ENCODE measurements at regions not wholly inside any gene's neighbourhood (a gene's known extent, or its start where the extent isn't known, plus 50 kb on each side); places are given as distances from the start of the nearest gene placed in this dataset.

GRCh38 chr15:87089551-87089950 is 1009.9 kb downstream of the AGBL1 start:
- Histone ChIP-seq H3K27ac (ENCODE audit: low read depth, low read length) (no peak overlapping the region), H3K9ac (ENCODE audit: extremely low read depth, low read length, poor library complexity, severe bottlenecking) (no peak overlapping the region), H3K4me1 (ENCODE audit: control insufficient read depth, insufficient read depth, low read length) (no peaks in the 10 kb centered on the region), H3K9me3 (ENCODE audit: control insufficient read depth, low read length) (no peaks in the 10 kb centered on the region), H3K36me3 (ENCODE audit: control insufficient read depth, insufficient read depth, low read length) (no peaks in the 10 kb centered on the region), H3K4me3 (ENCODE audit: low read length) (no peak overlapping the region), H3K27me3 (ENCODE audit: control insufficient read depth, insufficient read depth, low read length, poor library complexity, severe bottlenecking) (no peaks in the 10 kb centered on the region)
- 92 to 100% methylated on average over 2 of the region's 2 CpGs for WGBS, 2 experiments (ENCODE audit: insufficient coverage in 1 of 2, insufficient read length in 1 of 2)
- no peaks in the 10 kb centered on the region for H3K9me3 Mint-ChIP-seq
- no peaks in the 10 kb centered on the region for H3K36me3 Mint-ChIP-seq (ENCODE audit: low read depth)
- TF ChIP-seq CTCF (conservative IDR thresholded peaks at IDR 0.05): no peak
- H3K27ac Mint-ChIP-seq: no peak overlapping the region
- H3K27me3 Mint-ChIP-seq (ENCODE audit: insufficient read depth): no peaks in the 10 kb centered on the region
- H3K4me1 Mint-ChIP-seq: no peaks in the 10 kb centered on the region
- no peak overlapping the region for H3K4me3 Mint-ChIP-seq
- DNase-seq: no peak

GRCh38 chr15:87083201-87083600 is 1003.5 kb downstream of the AGBL1 start:
- no peaks in the 10 kb centered on the region for H3K36me3 ChIP-seq (ENCODE audit: control insufficient read depth, insufficient read depth, low read length)
- H3K27ac Mint-ChIP-seq: no peak overlapping the region
- no peaks in the 10 kb centered on the region for H3K27me3 ChIP-seq (ENCODE audit: control insufficient read depth, insufficient read depth, low read length, poor library complexity, severe bottlenecking)
- H3K9me3 ChIP-seq (ENCODE audit: control insufficient read depth, low read length): no peaks in the 10 kb centered on the region
- no peak for DNase-seq
- no peak for TF ChIP-seq CTCF (conservative IDR thresholded peaks at IDR 0.05)
- H3K9me3 Mint-ChIP-seq: no peaks in the 10 kb centered on the region
- no peak overlapping the region for H3K4me3 Mint-ChIP-seq
- WGBS, 2 experiments (ENCODE audit: insufficient coverage in 1 of 2, insufficient read length in 1 of 2): 95 to 100% methylated on average over 3 to 5 of the region's 5 CpGs
- H3K36me3 Mint-ChIP-seq (ENCODE audit: low read depth): no peaks in the 10 kb centered on the region
- no peak overlapping the region for H3K27ac ChIP-seq (ENCODE audit: low read depth, low read length)
- H3K9ac ChIP-seq (ENCODE audit: extremely low read depth, low read length, poor library complexity, severe bottlenecking): no peak overlapping the region
- H3K4me3 ChIP-seq (ENCODE audit: low read length): no peak overlapping the region
- no peaks in the 10 kb centered on the region for H3K4me1 Mint-ChIP-seq
- no peaks in the 10 kb centered on the region for H3K27me3 Mint-ChIP-seq (ENCODE audit: insufficient read depth)
- no peaks in the 10 kb centered on the region for H3K4me1 ChIP-seq (ENCODE audit: control insufficient read depth, insufficient read depth, low read length)

GRCh38 chr15:87082581-87082980 is 1002.9 kb downstream of the AGBL1 start:
- no peaks in the 10 kb centered on the region for H3K27me3 Mint-ChIP-seq (ENCODE audit: insufficient read depth)
- Histone ChIP-seq H3K4me1 (ENCODE audit: control insufficient read depth, insufficient read depth, low read length) (no peaks in the 10 kb centered on the region), H3K9ac (ENCODE audit: extremely low read depth, low read length, poor library complexity, severe bottlenecking) (no peak overlapping the region), H3K27me3 (ENCODE audit: control insufficient read depth, insufficient read depth, low read length, poor library complexity, severe bottlenecking) (no peaks in the 10 kb centered on the region), H3K4me3 (ENCODE audit: low read length) (no peak overlapping the region), H3K36me3 (ENCODE audit: control insufficient read depth, insufficient read depth, low read length) (no peaks in the 10 kb centered on the region), H3K9me3 (ENCODE audit: control insufficient read depth, low read length) (no peaks in the 10 kb centered on the region), H3K27ac (ENCODE audit: low read depth, low read length) (no peak overlapping the region)
- TF ChIP-seq CTCF (conservative IDR thresholded peaks at IDR 0.05): no peak
- no peaks in the 10 kb centered on the region for H3K4me1 Mint-ChIP-seq
- H3K27ac Mint-ChIP-seq: no peak overlapping the region
- no peak overlapping the region for H3K4me3 Mint-ChIP-seq
- H3K36me3 Mint-ChIP-seq (ENCODE audit: low read depth): no peaks in the 10 kb centered on the region
- no peak for DNase-seq
- H3K9me3 Mint-ChIP-seq: no peaks in the 10 kb centered on the region
- 86 to 92% methylated on average over 2 of the region's 2 CpGs for whole genome bisulfite sequencing, 2 experiments (ENCODE audit: insufficient coverage in 1 of 2, insufficient read length in 1 of 2)

Measured in endodermal cell (in vitro differentiated cells).